ENCODE measurements at regions not wholly inside any gene's neighbourhood (a gene's known extent, or its start where the extent isn't known, plus 50 kb on each side); places are given as distances from the start of the nearest gene placed in this dataset.

DNA sequence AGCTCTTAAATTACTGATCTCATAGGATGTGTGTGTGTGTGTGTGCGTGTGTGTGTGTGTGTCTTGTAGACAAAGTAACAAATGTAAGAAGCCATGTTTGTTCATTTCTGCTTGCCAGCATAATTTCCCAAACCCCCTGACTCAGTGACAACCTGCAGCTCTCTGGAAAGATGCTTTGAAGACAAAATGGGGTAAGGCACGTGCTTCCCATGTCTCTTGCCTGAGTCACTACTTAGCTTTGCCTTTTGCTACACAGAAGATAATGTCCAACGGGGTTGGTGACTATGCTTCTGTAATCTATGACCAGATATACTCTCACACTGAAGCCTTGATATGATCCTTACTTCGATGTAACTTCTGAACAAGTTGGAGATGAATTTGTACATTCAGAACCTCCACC, 332.0 kb downstream of the SLC4A3 start (continued):
- TF ChIP-seq POLR2B (IDR thresholded peaks at IDR 0.05; ENCODE audit: low read depth, partially characterized antibody) (no peak), ZNF3 (CRISPR knock-in tag; IDR thresholded peaks at IDR 0.05) (no peak), NCOA6 (IDR thresholded peaks at IDR 0.05) (no peak), TEAD1 (CRISPR knock-in tag; IDR thresholded peaks at IDR 0.05) (no peak)
- TF ChIP-seq, protein P1, sequence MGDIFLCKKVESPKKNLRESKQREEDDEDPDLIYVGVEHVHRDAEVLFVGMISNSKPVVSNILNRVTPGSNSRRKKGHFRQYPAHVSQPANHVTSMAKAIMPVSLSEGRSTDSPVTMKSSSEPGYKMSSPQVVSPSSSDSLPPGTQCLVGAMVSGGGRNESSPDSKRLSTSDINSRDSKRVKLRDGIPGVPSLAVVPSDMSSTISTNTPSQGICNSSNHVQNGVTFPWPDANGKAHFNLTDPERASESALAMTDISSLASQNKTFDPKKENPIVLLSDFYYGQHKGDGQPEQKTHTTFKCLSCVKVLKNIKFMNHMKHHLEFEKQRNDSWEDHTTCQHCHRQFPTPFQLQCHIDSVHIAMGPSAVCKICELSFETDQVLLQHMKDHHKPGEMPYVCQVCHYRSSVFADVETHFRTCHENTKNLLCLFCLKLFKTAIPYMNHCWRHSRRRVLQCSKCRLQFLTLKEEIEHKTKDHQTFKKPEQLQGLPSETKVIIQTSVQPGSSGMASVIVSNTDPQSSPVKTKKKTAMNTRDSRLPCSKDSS (IDR thresholded peaks at IDR 0.05; ENCODE audit: low read depth, partially characterized antibody) = no peak

GRCh38 chr2:219961947-219962498, 334.6 kb downstream of the SLC4A3 start:
- no peak for TF ChIP-seq CBX2 (IDR thresholded peaks at IDR 0.05; ENCODE audit: insufficient read depth, low read length, poor library complexity, severe bottlenecking)
- no peak for TF ChIP-seq NCOA4 (IDR thresholded peaks at IDR 0.05; ENCODE audit: partially characterized antibody)
- no peak for TF ChIP-seq MBD2 (IDR thresholded peaks at IDR 0.05; ENCODE audit: borderline replicate concordance, low read depth)
- TF ChIP-seq TBP (optimal IDR thresholded peaks at IDR 0.05; ENCODE audit: low read depth, low read length) = no peak
- no peak for TF ChIP-seq CEBPB (tag; IDR thresholded peaks at IDR 0.05)
- TF ChIP-seq ARID2 (IDR thresholded peaks at IDR 0.05) = no peak
- TF ChIP-seq DPF2 (IDR thresholded peaks at IDR 0.05) = no peak
- DNase-seq (ENCODE audit: extremely low read depth in 1 of 4, low spot score in 3 of 4) = no peak
- Histone ChIP-seq H2AFZ (ENCODE audit: low read depth, low read length) (no peak overlapping the region), H3K4me2 (ENCODE audit: insufficient read depth, low read length) (no peak overlapping the region), H4K20me1 (replicated peaks; ENCODE audit: control insufficient read depth, insufficient read depth, low read length) (no peaks in the 10 kb centered on the region), H3K4me1 (replicated peaks in 1 of 2; ENCODE audit: control insufficient read depth in 2 of 2, insufficient read depth in 2 of 2, low read length in 2 of 2) (no peaks in the 10 kb centered on the region), H3K9me3 (replicated peaks; ENCODE audit: control insufficient read depth, insufficient read depth, low read depth, low read length) (no peaks in the 10 kb centered on the region), H3K9ac (ENCODE audit: insufficient read depth in 1 of 2, low read depth in 2 of 2, low read length in 2 of 2) (no peak overlapping the region), H3K9me1 (ENCODE audit: control insufficient read depth, insufficient read depth, low read length) (no peaks in the 10 kb centered on the region), H3K4me3 (no peak overlapping the region), H3K27me3 (ENCODE audit: control insufficient read depth in 2 of 2, insufficient read depth in 2 of 2, low read length in 2 of 2) (no peaks in the 10 kb centered on the region), H3K36me3 (ENCODE audit: control insufficient read depth, insufficient read depth, low read length) (no peaks in the 10 kb centered on the region), H3K27ac (ENCODE audit: extremely low read depth, low read depth, low read length) (no peak overlapping the region), H3K79me2 (ENCODE audit: control insufficient read depth, insufficient read depth, low read length) (no peaks in the 10 kb centered on the region)
- ChIA-PET CTCF (ENCODE audit: low intra/inter-chr PET ratio) (no interaction called here), POLR2A (no interaction called here)
- in situ Hi-C loops (cut with MboI) = no loop called here
- 2% methylated on average over 4 of the region's 4 CpGs for WGBS (ENCODE audit: insufficient coverage, low coverage, missing lambda C conversion rate)
- no peak for FAIRE-seq
- intact Hi-C loops (cut with micrococcal nuclease) = no loop called here
- no TSS peak for BruUV-seq (replicated peaks)
- no peak for ATAC-seq

Measured in K562 (cell line).